Hippocampal formation (tissue), 2 donors: ENCODE measurements at regions not wholly inside any gene's neighbourhood (a gene's known extent, or its start where the extent isn't known, plus 50 kb on each side); places are given as distances from the start of the nearest gene placed in this dataset.

Source experiments
- DNase-seq, 2 donors: peaks; one replicate each; lab custom pipeline; 2025; lab: John Stamatoyannopoulos, UW

DNA sequence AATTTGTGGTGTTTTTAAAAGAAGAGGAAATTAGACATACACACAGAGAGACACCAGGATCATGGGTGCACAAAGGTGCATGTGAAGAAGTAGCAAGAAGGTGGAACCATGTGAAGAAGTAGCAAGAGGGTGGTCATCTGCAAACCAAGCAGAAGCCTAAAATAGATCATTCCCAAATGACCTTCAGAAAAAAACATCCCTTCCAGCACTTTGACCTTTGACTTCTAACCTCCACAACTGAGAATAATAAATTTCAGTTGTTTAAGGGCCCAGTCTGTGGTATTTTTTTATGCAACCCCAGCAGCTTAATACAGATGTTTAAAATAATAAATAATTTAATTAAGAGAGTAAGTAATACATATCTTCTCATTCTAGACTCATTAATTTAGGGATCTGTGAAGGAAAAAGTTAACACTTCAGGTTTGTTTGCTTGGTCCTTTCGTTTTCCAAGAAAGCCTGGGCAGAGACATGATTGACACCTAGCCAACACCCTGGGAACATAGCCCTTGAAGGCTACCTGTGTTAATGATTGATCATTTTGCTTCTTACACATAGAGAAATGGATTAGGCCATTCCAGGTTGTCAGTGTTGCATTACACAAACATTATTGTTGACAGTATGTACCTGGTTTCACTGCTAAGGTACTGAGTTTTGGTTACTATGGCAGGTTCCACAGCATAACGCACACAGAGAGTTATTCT, 1331.2 kb upstream of the GBE1 start:
- no peak for DNase-seq

DNA sequence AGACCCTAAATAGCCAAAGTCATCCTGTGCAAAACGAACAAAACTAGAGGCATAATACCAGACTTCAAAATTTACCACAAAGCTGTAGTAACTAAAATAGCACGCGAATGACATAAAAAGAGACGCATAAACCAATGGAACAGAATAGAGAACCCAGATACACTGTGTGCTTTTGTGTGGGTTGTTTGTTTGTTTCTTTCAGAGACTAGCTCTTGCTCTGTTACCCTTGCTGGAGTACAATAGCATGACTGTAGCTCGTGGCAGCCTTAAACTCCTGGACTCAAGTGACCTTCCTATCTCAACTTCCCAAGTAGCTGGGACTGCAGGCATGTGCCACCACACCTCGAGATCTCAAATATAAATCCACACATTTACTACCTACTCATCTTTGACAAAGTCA, 1314.6 kb upstream of the GBE1 start:
- no peak for DNase-seq

DNA sequence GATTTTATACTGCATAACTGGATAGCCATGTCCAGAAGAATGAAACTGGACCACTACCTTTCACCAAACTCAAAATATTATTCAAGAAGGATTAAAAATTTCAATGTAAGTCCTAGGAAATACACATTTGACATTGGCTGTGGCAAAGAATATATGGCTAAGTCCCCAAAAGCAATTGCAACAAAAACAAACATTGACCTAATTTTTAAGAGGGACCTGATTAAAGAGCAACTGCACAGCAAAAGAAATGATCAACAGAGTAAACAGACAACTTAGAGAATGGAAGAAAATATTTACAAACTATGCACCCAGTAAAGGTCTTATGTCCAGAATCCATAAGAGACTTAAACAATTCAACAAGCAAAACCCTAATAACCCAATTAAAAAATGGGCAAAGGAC, 1313.0 kb upstream of the GBE1 start:
- no peak for DNase-seq

DNA sequence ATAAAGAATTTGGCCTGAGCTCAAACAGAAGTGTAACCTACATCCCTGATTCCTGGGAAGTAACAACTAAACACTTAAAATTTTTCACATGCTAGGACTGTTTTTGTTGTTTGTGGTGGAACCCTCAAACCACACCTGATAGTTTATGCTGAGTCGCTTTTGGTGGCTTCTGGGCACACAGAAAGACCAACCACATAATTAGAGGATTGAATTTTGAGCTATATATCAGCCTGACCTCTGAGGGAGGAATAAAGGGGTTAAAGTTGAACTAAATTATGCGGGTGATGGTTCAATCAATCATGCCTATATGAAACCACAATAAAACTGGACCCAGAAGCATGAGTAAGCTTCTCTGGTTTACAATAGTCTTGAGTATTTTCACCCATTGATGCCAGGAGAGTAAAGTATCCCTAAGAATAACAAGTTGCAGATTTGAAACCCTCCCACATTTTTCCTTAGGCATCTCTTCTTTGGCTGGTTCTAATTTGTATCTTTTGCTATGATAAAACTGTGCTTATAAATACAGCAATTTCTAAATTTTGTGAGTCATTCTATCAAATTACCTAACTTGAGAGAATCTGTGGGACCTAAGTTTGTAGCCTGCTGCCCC, 1304.5 kb upstream of the GBE1 start:
- no peak for DNase-seq

DNA sequence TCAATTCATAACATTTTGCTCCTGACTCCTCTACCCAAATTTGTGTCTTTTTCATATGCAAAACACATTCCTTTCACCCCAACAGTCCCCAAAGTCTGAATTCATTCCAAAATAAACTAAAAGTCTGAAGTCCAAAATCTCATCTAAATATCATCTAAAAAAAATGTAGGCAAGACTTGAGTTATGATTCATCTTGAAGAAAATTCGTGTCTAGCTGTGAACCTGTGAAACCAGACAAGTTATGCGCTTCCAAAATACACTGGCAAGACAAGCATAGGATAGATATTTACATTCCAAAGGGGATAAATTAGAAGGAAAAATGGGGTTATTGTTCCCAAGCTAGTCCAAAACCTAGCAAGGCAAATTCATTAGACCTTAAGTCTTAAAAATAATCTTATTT, 1302.0 kb upstream of the GBE1 start:
- no peak for DNase-seq

DNA sequence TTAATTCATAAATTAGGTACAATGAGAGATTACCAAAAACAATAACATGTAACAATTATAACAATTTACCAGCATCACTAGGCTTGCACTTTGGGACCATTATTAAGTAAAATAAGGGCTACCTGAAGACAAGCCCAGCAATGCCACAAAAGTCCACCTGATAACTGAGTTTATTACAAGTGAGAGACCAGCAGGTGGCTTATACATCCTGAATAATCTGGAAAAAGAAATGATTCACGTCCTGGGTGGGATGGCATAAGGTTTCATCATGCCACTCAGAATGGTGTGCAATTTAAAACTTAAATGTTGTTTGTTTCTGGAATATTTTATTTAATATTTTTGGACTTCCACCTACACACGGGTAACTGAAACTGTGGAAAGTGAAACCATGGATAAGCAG, 1287.1 kb upstream of the GBE1 start:
- DNase-seq, result no peak

DNA sequence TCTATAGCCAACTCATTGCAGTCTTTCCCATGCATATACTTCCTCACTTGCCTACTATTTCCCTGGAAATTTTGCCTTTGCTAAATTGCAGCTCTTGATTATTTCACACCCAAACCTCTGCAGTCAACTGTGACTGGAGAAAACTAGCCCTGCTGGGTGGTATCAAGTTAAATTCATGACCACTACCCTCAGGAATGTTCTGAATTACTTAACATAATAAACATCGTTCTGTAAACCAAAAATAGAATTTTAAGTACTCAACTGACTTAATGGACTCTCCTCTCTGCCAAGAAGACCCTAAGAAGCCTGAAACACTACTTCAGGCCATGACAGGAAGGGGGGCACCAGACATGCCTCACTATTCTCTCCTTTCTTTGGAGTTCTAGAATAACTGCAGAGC, 1278.0 kb upstream of the GBE1 start:
- no peak for DNase-seq

DNA sequence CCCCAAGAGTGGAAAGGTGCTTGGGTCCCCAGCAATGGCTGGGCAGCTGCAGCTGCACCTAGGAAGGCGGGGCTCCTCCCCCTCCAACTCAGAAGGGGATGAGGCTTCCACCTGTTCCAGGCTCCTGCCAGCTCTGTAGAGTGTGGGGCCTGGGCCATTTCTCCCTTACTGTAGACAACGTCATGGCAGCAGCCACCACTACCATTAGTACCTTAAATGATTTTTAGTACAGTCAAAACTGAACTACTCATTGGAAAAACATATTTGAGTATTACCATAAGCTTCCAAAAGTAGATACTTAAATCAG, 1274.2 kb upstream of the GBE1 start:
- no peak for DNase-seq

DNA sequence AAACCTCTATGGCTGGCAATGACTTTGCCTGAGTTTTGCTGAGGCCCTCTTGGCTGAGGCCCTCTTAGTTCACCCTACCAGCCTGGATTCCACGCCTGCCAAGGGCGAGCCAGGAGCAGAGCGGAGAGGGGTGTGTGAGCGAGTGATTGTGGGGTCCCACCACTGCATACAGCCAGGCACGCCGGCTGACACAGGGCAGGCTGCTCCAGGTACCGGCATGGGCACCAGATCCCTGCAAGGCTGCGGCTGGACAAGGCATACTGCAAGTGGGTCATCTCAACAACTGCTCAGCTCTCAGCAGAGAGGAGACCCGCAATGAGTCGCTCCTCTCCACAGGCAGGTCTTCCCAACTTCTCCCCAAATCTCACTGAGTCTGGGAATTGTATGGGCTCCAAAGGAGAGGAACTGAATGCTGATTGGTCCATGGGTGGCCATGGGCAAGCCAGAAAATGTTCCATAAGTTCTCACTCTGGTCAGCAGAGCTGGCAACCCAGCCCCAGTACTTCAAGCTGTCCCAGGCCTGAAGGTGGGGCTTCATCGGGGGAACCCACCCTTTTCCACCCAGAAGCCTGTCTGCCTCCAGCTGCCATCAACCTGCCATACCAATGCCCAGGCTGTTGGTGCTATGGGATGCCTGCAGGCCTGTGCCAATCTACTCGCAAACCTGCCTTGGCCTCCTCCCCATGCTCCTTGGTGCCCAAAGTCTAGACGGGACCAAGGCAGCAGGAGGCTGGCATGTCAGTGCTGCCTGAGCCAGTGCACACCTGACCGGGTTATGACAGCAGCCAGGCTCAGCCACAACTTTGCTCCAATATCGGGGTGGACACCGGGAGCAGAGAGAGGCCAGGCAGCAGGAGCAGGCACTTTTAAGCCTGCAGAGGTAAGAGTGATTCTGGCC, 1273.6 kb upstream of the GBE1 start:
- DNase-seq, result no peak

DNA sequence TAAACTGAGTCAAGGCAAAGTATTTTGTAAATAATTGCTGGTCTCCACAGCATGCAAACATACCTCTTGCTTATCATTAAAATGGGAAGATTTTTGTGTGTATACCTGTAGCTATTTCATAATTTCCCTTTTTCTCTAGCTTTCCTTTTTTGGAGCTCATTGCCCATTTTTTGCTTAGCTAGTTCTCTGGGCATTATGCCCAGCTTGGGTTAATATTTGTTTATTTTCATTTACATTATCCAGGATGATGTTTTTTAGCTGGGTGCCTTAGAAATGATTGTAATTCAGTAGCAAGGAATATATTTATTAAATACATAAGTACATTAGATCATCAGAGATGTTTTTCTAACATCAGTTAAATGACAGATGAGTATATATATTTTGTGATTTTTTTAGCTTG, 1271.7 kb upstream of the GBE1 start:
- DNase-seq, result no peak

DNA sequence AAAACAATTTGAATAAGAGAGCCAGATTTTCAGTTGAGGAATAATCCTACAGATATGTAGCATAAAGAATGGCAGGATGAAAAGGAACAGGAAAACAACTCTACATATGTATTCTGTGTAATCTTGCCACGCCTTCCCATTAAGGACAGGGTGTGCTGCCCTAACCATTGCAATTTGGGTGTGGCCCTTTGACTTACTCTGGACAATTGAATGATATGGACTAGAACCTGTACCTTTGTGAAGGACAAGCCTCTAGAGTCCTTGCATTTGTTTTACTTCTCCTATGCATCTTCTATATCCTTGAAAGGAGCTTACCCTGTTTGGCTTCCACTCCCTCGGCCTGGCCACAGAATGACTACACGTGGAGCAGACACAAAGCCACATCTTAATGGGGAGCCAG, 1261.6 kb upstream of the GBE1 start:
- no peak for DNase-seq

DNA sequence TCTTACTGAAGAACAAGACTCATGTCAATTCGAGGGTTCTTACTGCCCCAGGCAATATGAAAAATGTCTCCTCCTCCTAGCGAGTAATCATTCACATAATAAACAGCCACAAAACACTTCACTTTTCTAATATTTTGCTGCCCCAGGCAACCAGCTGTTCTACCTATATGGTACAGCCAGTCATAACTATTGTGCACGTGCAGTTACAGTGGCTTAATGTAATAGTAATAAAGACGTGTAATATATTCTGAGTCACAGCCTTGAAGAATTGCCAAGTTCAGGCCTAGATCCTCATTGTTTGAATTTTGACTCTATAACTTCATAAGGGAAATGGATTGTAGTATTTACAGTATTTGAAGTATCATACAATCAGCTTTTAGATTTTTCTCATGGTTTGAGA, 1250.0 kb upstream of the GBE1 start:
- no peak for DNase-seq

DNA sequence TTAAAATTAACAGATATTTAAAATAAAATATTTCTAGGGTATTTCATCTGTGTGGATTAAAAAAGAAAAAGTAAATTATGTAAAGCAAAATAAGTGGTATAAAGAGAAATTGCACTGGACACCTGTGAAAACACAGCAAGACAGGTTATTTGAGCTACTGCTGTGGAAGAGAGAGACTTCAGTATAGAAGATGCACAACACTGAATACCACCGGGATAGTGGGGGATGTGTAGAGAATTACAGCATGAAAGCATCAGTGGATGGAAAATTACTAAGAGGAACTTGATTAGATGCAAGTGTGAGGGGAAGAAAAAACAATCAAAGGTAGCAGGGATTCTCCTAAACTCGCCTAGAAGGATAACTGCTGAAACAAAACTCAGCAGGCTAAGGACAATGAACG, 1242.5 kb upstream of the GBE1 start:
- no peak for DNase-seq

DNA sequence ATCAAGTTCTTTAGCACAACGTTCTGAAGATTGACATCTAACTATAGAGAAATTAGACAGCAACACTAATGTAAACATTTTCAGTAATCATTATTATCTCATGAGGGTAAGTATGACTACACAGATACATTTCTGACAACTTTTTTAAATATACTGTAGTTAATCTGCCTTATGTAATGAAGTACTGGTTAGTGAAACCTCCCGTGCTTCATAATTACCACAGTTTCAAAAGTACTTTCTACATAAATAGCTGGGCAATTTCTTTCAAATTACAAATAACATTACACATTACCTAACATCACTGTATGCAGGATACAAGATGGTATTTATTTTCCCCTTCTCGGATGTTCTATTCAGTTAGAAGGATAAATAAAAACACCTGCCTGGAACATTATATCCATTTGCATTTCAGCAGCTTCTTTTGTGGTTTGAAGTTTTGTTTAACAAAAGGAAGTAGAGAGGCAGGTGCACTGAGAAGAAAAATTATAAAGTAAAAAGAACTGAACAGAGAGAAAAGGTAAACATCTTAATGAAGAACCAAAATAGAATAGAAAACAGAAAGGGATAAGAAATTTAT, 1241.5 kb upstream of the GBE1 start:
- DNase-seq, result no peak

DNA sequence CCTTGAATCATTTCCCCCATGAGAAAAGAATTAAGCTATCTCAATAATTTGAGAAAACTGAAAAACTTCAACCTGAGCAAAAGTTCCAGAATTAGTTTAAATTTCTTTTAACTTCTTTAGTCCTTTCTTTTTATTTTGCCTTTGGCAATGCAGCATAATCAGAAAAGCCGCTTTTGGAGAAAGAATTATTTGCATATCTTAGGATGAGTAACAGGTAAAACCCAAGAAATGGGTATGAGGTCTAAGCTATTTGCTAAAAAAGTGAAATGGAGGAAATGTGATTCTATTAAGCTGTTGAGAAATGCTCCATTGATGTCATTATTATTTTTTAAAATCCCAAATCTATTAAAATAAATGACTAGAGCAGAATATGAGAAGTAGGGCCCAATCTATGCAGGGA, 1238.3 kb upstream of the GBE1 start:
- no peak for DNase-seq

DNA sequence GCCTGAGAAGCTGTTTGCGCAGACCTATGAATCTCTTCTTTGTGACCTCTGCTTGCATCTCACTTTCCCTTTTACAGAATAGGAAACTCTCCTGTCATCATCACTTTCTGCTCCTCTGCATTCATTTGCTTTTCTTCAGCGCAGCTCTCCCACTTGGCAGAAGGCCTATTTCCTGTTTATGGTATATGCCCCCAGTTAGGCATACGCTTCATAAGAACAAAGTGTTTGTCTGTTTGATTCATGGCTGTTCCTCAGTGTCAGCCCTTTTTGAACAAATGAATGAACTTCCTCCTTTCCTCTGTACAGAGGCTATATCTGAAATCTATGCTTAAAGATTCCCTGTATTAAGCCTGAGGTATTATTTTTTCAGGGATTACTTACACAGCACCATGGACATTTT, 1216.9 kb upstream of the GBE1 start:
- DNase-seq, result no peak

DNA sequence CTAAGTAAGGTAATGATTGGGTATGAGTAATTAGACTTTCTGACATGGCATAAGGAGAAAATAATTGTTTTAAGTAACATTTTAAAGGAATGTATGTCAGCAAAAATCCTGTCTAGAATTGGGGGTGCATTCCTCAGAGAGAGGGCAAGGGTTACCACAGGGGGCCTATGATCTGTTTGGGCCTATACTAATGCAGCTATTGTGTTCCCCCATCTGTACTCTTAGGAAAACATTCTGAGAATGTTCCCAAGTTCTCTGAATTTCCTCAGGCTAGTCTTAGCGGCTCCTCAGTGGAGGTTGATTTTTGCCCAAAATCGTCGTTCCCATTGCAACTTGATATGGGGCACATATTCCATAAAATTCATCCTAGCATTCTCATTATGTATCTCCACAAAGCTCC, 1216.4 kb upstream of the GBE1 start:
- DNase-seq, result no peak

DNA sequence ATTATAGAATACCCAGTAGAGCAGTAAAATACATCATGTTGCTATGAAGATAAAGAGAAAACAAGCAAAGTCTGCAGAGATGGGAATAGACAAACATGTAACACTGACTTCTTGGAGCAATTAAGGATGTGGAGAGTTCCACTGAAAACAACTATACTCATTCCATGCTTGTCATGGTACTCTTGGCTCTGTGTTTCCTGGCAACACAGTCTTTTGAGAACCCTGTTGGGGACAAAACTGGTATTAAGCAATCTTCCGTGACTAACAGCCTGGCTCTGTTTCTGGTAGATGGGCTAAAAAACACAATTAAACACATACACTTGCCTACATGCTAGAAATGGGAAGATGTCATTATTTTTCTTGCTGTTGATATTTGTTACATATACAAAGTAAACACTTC, 1212.3 kb upstream of the GBE1 start:
- no peak for DNase-seq

DNA sequence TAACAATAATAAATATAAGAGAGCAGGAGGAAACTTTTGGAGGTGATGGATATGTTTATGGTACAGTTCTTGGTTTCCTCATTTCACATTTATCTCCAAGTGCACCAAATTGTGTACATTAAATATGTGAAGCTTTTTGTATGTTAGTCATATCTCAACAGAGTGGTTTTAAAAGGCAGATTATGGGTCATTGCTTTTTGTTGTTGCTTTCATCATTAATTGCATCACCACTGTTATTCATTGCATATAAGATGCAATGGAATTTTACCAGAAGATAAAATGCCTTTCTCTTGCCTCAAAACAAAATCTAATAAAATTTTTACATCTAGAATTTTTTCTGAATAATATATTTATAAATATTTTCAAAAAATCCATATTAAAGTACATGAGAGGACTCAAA, 1198.9 kb upstream of the GBE1 start:
- DNase-seq, result no peak

DNA sequence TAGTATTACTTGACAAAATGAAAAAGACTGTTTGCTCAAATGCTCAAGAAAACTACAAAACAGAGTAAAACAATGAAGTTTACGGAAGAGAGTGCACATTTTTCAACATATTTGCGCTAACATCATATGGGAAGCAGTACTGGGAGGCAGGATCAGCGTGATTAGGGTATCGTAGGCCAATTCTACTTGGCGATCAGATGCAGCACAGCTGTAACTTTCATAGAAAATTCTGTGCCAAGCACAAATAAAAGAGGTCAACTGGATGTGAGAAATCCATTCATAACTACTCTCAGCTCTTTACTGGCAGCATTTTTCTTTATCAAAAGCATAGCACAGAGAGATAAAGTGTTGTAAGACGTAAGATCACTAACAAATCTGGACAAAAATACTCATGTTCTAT, 1196.3 kb upstream of the GBE1 start:
- no peak for DNase-seq

DNA sequence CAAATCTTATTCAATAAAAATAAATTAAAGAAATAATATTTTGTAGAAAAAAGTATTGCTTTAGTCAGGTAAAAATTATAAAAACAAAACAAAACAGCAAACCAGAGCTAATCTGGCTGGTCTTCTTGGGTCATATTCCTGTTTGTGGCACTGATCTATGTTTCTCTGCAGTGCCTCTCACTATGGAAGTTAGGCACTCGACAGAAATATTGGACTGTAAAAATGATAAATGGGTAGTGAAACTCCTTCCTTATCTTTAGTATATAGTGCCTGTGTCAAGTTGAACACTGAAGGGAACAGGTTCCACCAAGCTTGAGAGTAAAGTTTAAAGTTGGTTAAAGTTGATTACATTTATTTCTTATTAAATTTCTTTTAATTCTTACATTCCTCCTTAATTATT, 1195.6 kb upstream of the GBE1 start:
- DNase-seq, result no peak

DNA sequence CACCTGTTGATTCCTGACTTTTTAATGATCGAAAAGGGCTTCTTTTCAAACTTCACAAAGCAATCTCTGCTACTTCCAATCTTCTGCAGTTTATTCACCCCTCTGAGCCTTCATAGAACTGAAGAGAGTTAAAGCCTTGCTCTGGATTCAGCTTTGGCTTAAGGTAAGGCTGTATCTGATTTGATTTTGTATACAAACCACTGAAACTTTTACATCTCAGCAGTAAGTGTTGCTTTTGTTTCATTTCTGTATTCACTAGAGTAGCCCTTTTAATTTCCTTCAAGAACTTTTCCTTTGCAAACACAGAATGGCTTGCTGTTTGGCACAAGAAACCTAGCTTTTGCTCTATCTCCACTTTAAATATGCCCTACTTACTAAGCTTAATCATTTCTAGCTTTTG, 1193.0 kb upstream of the GBE1 start:
- DNase-seq, result no peak

DNA sequence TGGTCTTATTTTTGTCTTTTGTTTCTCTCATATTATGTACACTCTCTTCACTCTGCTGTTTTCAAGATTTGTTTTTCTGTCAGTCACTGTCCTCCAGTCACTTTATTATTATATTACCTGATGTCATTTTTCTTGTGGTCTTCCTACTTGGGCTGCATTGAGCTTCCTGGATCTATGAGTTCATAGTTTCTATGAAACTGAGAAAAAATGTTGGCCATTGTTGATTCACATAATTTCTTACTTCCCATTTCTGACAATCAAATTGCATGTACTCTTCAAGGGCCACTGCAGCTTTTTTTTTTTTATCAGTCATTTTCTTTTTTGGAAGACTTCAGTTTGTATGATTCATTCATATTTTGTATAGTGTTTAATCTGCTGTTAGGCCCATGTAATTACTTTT, 1180.6 kb upstream of the GBE1 start:
- DNase-seq, result no peak
